Loucy (cell line): ENCODE measurements at regions not wholly inside any gene's neighbourhood (a gene's known extent, or its start where the extent isn't known, plus 50 kb on each side); places are given as distances from the start of the nearest gene placed in this dataset.

Source experiments
- H2AFZ ChIP-seq: fragments of 200-600 bp; sonication (generic); 2 replicates; pipeline ENCODE4 v1.6.0; 2016; ENCODE audit warnings: antibody characterized with exemption, mild to moderate bottlenecking, low read length, moderate library complexity
- H3F3A ChIP-seq: fragments of 200-600 bp; 2 replicates; pipeline ENCODE4 v1.6.0; 2016; ENCODE audit warnings: antibody characterized with exemption, low read depth, mild to moderate bottlenecking
- H3K27me3 ChIP-seq: fragments of 200-600 bp; sonication (generic); 2 replicates; pipeline ENCODE4 v1.6.1; 2014; ENCODE audit warnings: low read length, mild to moderate bottlenecking; ENCODE audit not compliant: insufficient read depth, poor library complexity, severe bottlenecking
- H3K36me3 ChIP-seq: fragments of 200-600 bp; sonication (generic); 2 replicates; pipeline ENCODE4 v1.6.1; 2016; ENCODE audit warnings: low read length; ENCODE audit not compliant: insufficient read depth
- H3K4me1 ChIP-seq: fragments of 200-600 bp; sonication (generic); 2 replicates; pipeline ENCODE4 v1.5.1; 2014; ENCODE audit warnings: low read length, mild to moderate bottlenecking; ENCODE audit not compliant: insufficient read depth, poor library complexity, severe bottlenecking
- H3K4me2 ChIP-seq: fragments of 200-600 bp; sonication (generic); 2 replicates; pipeline ENCODE4 v1.6.0; 2014; ENCODE audit warnings: antibody characterized with exemption, low read length, low read depth, mild to moderate bottlenecking; ENCODE audit not compliant: poor library complexity, severe bottlenecking
- H3K4me3 ChIP-seq: fragments of 200-600 bp; sonication (generic); 2 replicates; pipeline ENCODE4 v1.5.1; 2014; ENCODE audit warnings: low read length, mild to moderate bottlenecking, mixed read lengths; ENCODE audit not compliant: poor library complexity, severe bottlenecking
- H3K79me2 ChIP-seq: fragments of 200-600 bp; sonication (generic); 2 replicates; pipeline ENCODE4 v1.6.1; 2014; ENCODE audit warnings: low read length; ENCODE audit not compliant: insufficient read depth
- H3K9ac ChIP-seq: fragments of 200-600 bp; sonication (generic); 2 replicates; pipeline ENCODE4 v1.6.0; 2014; ENCODE audit warnings: mild to moderate bottlenecking, low read depth, low read length, moderate library complexity; ENCODE audit not compliant: poor library complexity, severe bottlenecking
- H3K9me2 ChIP-seq: fragments of 200-600 bp; sonication (generic); replicated peaks from 2 replicates; pipeline ENCODE4 v1.6.1; 2016; ENCODE audit warnings: low read depth, low read length, mixed read lengths
- H3K9me3 ChIP-seq: fragments of 200-600 bp; sonication (generic); 2 replicates; pipeline ENCODE4 v1.6.1; 2014; ENCODE audit warnings: mild to moderate bottlenecking, antibody characterized with exemption, low read length, low read depth; ENCODE audit not compliant: insufficient read depth
- H4K20me1 ChIP-seq: fragments of 200-600 bp; sonication (generic); 2 replicates; pipeline ENCODE4 v1.6.0; 2014; ENCODE audit warnings: antibody characterized with exemption, low read length, mild to moderate bottlenecking; ENCODE audit not compliant: insufficient read depth, poor library complexity, severe bottlenecking
- CTCF ChIP-seq: fragments of 200-600 bp; sonication (generic); conservative IDR thresholded peaks from 2 replicates; pipeline ENCODE4 v1.5.1; 2014; ENCODE audit warnings: mild to moderate bottlenecking, antibody characterized with exemption, low read length
- EZH2phosphoT487 ChIP-seq: fragments of 200-600 bp; IDR thresholded peaks from 2 replicates; pipeline ENCODE4 v1.6.1; 2018; ENCODE audit warnings: antibody characterized with exemption, mild to moderate bottlenecking, moderate library complexity, borderline replicate concordance

- Histone ChIP-seq H4K20me1 (no peaks in the 10 kb centered on the region), H3K9me2 (no peaks in the 10 kb centered on the region), H3K4me1 (peaks cover 4% of the 10 kb centered on the region), H3K27me3 (no peaks in the 10 kb centered on the region), H3K9me3 (no peaks in the 10 kb centered on the region), H3K79me2 (no peaks in the 10 kb centered on the region), H3F3A (no peaks in the 10 kb centered on the region), H3K4me2 (no peak overlapping the region), H3K36me3 (no peaks in the 10 kb centered on the region), H2AFZ (no peak overlapping the region), H3K9ac (no peak overlapping the region), H3K4me3 (no peak overlapping the region)
- TF ChIP-seq CTCF, result no peak
- TF ChIP-seq EZH2phosphoT487, result no peak
Observed at GRCh38 chr2:144190908-144191605, 328.9 kb downstream of the ZEB2 start.

GRCh38 chr2:144183727-144184126, 336.2 kb downstream of the ZEB2 start:
- Histone ChIP-seq H3K36me3 (no peaks in the 10 kb centered on the region), H3K4me3 (peak overlapping the region; percentile 2), H4K20me1 (no peaks in the 10 kb centered on the region), H3K27me3 (no peaks in the 10 kb centered on the region), H2AFZ (no peak overlapping the region), H3K4me2 (peak overlapping the region; percentile 59), H3K4me1 (peaks cover 43% of the 10 kb centered on the region), H3K9me3 (no peaks in the 10 kb centered on the region), H3K9me2 (no peaks in the 10 kb centered on the region), H3K9ac (no peak overlapping the region), H3K79me2 (no peaks in the 10 kb centered on the region), H3F3A (0 out of 2 replicates have a peak, but pooled peaks cover 5% of the 10 kb centered on the region)
- TF ChIP-seq CTCF, result no peak
- peak; percentile 38; the same call in 1 of the 2 replicates for TF ChIP-seq EZH2phosphoT487

DNA sequence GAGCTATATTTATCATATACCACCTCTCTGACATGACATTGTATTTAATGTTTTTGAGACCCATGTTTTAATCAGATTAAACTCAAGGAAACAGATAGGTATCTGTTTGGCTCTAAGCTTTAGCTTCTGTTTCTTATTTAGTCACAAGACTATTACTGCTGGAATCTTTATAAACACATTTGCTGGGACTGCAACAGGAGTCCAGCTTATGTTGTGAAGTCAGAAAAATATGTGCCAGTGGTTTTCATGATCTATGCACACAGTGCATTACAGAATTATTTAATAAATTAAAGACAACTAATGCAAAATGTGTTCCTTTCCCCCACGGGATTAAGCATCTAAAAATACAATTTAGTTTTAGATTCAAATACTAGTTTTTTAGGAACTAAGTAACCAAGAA, 338.9 kb downstream of the ZEB2 start:
- Histone ChIP-seq H3K4me1 (peaks cover 39% of the 10 kb centered on the region), H3K9me3 (no peaks in the 10 kb centered on the region), H3K9ac (no peak overlapping the region), H2AFZ (no peak overlapping the region), H3K9me2 (no peaks in the 10 kb centered on the region), H4K20me1 (no peaks in the 10 kb centered on the region), H3K4me3 (no peak overlapping the region), H3K4me2 (peak overlapping the region; percentile 0), H3F3A (0 out of 2 replicates have a peak, but pooled peaks cover 5% of the 10 kb centered on the region), H3K36me3 (no peaks in the 10 kb centered on the region), H3K79me2 (no peaks in the 10 kb centered on the region), H3K27me3 (no peaks in the 10 kb centered on the region)
- no peak for TF ChIP-seq EZH2phosphoT487
- TF ChIP-seq CTCF, result no peak
